ENCODE measurements at regions not wholly inside any gene's neighbourhood (a gene's known extent, or its start where the extent isn't known, plus 50 kb on each side); places are given as distances from the start of the nearest gene placed in this dataset.

DNA sequence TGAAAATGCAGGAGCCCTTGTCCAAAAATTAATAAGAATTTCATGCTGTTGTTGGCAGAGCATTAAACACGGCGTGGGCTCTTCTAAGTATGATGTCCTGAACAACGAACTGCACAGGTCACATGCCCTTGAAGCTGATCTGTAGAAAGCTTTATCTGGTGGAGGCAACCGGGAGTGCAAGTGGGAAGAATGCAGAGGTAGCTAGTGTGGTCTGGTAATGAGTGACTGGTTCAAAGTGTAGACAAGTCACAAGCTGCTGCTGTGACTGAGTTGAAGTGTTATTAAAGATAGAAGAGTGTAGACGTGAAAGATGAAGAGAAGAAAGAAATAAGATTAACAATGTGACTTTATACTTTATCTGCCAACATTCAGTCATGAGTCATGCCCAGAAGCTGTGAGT lies 361.9 kb downstream of the TTLL7 start:
- Histone ChIP-seq H3K4me3 (ENCODE audit: low read length) (no peak overlapping the region), H4K20me1 (ENCODE audit: insufficient read depth, low read depth, low read length) (no peaks in the 10 kb centered on the region), H3K4me1 (ENCODE audit: low read length) (no peaks in the 10 kb centered on the region), H3K4me2 (ENCODE audit: low read depth, low read length, poor library complexity, severe bottlenecking) (no peak overlapping the region), H3K9ac (ENCODE audit: low read length) (no peak overlapping the region), H3K27me3 (ENCODE audit: low read length) (no peaks in the 10 kb centered on the region), H3K9me3 (ENCODE audit: low read length) (no peaks in the 10 kb centered on the region), H3K27ac (ENCODE audit: low read length) (no peak overlapping the region), H2AFZ (ENCODE audit: low read length) (no peak overlapping the region), H3K36me3 (ENCODE audit: insufficient read depth, low read length) (no peaks in the 10 kb centered on the region), H3K79me2 (ENCODE audit: low read length) (no peaks in the 10 kb centered on the region), H3K9me2 (replicated peaks; ENCODE audit: insufficient read depth, low read length) (no peaks in the 10 kb centered on the region)
- no peak for DNase-seq

- H3K79me2 ChIP-seq (ENCODE audit: low read length), result no peaks in the 10 kb centered on the region
- H3K9me3 ChIP-seq (ENCODE audit: low read length), result no peaks in the 10 kb centered on the region
- H3K9ac ChIP-seq (ENCODE audit: low read length), result no peak overlapping the region
- H3K9me2 ChIP-seq (replicated peaks; ENCODE audit: insufficient read depth, low read length), result no peaks in the 10 kb centered on the region
- H3K27ac ChIP-seq (ENCODE audit: low read length), result no peak overlapping the region
- no peak overlapping the region for H3K4me2 ChIP-seq (ENCODE audit: low read depth, low read length, poor library complexity, severe bottlenecking)
- no peaks in the 10 kb centered on the region for H4K20me1 ChIP-seq (ENCODE audit: insufficient read depth, low read depth, low read length)
- DNase-seq, result no peak
- no peaks in the 10 kb centered on the region for H3K4me1 ChIP-seq (ENCODE audit: low read length)
- H3K27me3 ChIP-seq (ENCODE audit: low read length), result no peaks in the 10 kb centered on the region
- H2AFZ ChIP-seq (ENCODE audit: low read length), result no peak overlapping the region
- no peaks in the 10 kb centered on the region for H3K36me3 ChIP-seq (ENCODE audit: insufficient read depth, low read length)
- no peak overlapping the region for H3K4me3 ChIP-seq (ENCODE audit: low read length)
These were observed 366.0 kb downstream of the TTLL7 start for GRCh38 chr1:83632906-83633305.

GRCh38 chr1:83631851-83632250 lies 367.1 kb downstream of the TTLL7 start:
- Histone ChIP-seq H3K27ac (ENCODE audit: low read length) (no peak overlapping the region), H3K4me1 (ENCODE audit: low read length) (peaks cover 2% of the 10 kb centered on the region; the same call in 1 of the 2 replicates), H3K4me3 (ENCODE audit: low read length) (no peak overlapping the region)

GRCh38 chr1:83627045-83627444 lies 371.9 kb downstream of the TTLL7 start:
- DNase-seq, result no peak
- H3K9me2 ChIP-seq (replicated peaks; ENCODE audit: insufficient read depth, low read length), result no peaks in the 10 kb centered on the region
- H3K36me3 ChIP-seq (ENCODE audit: insufficient read depth, low read length), result no peaks in the 10 kb centered on the region
- no peaks in the 10 kb centered on the region for H3K27me3 ChIP-seq (ENCODE audit: low read length)
- no peak overlapping the region for H3K4me2 ChIP-seq (ENCODE audit: low read depth, low read length, poor library complexity, severe bottlenecking)
- H2AFZ ChIP-seq (ENCODE audit: low read length), result no peak overlapping the region
- H4K20me1 ChIP-seq (ENCODE audit: insufficient read depth, low read depth, low read length), result no peaks in the 10 kb centered on the region
- no peaks in the 10 kb centered on the region for H3K9me3 ChIP-seq (ENCODE audit: low read length)
- H3K4me1 ChIP-seq (ENCODE audit: low read length), result peaks cover 9% of the 10 kb centered on the region
- no peak overlapping the region for H3K27ac ChIP-seq (ENCODE audit: low read length)
- no peak overlapping the region for H3K4me3 ChIP-seq (ENCODE audit: low read length)
- H3K79me2 ChIP-seq (ENCODE audit: low read length), result no peaks in the 10 kb centered on the region
- H3K9ac ChIP-seq (ENCODE audit: low read length), result no peak overlapping the region

More at GRCh38 chr1:83631851-83632250, 367.1 kb downstream of the TTLL7 start:
- H3K27me3 ChIP-seq (ENCODE audit: low read length), result no peaks in the 10 kb centered on the region
- DNase-seq, result no peak
- no peak overlapping the region for H2AFZ ChIP-seq (ENCODE audit: low read length)
- H3K9me3 ChIP-seq (ENCODE audit: low read length), result no peaks in the 10 kb centered on the region
- no peaks in the 10 kb centered on the region for H3K79me2 ChIP-seq (ENCODE audit: low read length)
- H3K36me3 ChIP-seq (ENCODE audit: insufficient read depth, low read length), result no peaks in the 10 kb centered on the region
- no peaks in the 10 kb centered on the region for H4K20me1 ChIP-seq (ENCODE audit: insufficient read depth, low read depth, low read length)
- H3K4me2 ChIP-seq (ENCODE audit: low read depth, low read length, poor library complexity, severe bottlenecking), result no peak overlapping the region
- H3K9me2 ChIP-seq (replicated peaks; ENCODE audit: insufficient read depth, low read length), result no peaks in the 10 kb centered on the region
- no peak overlapping the region for H3K9ac ChIP-seq (ENCODE audit: low read length)

GRCh38 chr1:83626603-83627002 lies 372.3 kb downstream of the TTLL7 start:
- DNase-seq, result peak; percentile 45
- Histone ChIP-seq H3K79me2 (ENCODE audit: low read length) (no peaks in the 10 kb centered on the region), H3K4me1 (ENCODE audit: low read length) (peaks cover 9% of the 10 kb centered on the region), H2AFZ (ENCODE audit: low read length) (no peak overlapping the region), H3K36me3 (ENCODE audit: insufficient read depth, low read length) (no peaks in the 10 kb centered on the region), H3K4me3 (ENCODE audit: low read length) (no peak overlapping the region), H3K9me3 (ENCODE audit: low read length) (no peaks in the 10 kb centered on the region), H3K9me2 (replicated peaks; ENCODE audit: insufficient read depth, low read length) (no peaks in the 10 kb centered on the region), H4K20me1 (ENCODE audit: insufficient read depth, low read depth, low read length) (no peaks in the 10 kb centered on the region), H3K4me2 (ENCODE audit: low read depth, low read length, poor library complexity, severe bottlenecking) (no peak overlapping the region), H3K27me3 (ENCODE audit: low read length) (no peaks in the 10 kb centered on the region), H3K27ac (ENCODE audit: low read length) (no peak overlapping the region), H3K9ac (ENCODE audit: low read length) (no peak overlapping the region)

DNA sequence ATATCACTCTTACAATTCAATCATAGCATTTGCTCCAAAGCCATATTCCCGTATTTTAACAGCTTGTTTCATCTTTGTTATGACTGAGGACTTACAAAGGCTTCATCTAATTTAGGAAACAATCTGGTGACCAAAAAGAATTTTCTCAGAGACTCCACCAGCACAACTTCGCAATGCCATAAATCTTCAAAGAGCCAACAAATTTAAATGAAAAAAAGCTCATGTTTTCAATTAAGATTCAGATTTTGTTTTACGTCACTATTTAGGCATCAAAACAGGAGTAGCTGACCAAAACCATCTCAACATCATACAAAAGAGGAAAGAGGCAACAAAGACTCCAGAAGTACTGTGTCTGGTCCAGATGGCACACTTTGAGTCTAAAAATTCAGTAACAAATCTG lies 373.3 kb downstream of the TTLL7 start:
- no peak overlapping the region for H3K4me3 ChIP-seq (ENCODE audit: low read length)
- H3K79me2 ChIP-seq (ENCODE audit: low read length), result no peaks in the 10 kb centered on the region
- H3K4me1 ChIP-seq (ENCODE audit: low read length), result peaks cover 9% of the 10 kb centered on the region
- no peaks in the 10 kb centered on the region for H3K9me2 ChIP-seq (replicated peaks; ENCODE audit: insufficient read depth, low read length)
- H3K9ac ChIP-seq (ENCODE audit: low read length), result no peak overlapping the region
- no peak overlapping the region for H3K27ac ChIP-seq (ENCODE audit: low read length)
- no peaks in the 10 kb centered on the region for H3K9me3 ChIP-seq (ENCODE audit: low read length)
- H3K27me3 ChIP-seq (ENCODE audit: low read length), result no peaks in the 10 kb centered on the region
- no peaks in the 10 kb centered on the region for H4K20me1 ChIP-seq (ENCODE audit: insufficient read depth, low read depth, low read length)
- H3K36me3 ChIP-seq (ENCODE audit: insufficient read depth, low read length), result no peaks in the 10 kb centered on the region
- no peak overlapping the region for H3K4me2 ChIP-seq (ENCODE audit: low read depth, low read length, poor library complexity, severe bottlenecking)
- no peak for DNase-seq
- no peak overlapping the region for H2AFZ ChIP-seq (ENCODE audit: low read length)

- no peak for DNase-seq
- Histone ChIP-seq H3K79me2 (ENCODE audit: low read length) (no peaks in the 10 kb centered on the region), H3K9me2 (replicated peaks; ENCODE audit: insufficient read depth, low read length) (no peaks in the 10 kb centered on the region), H3K4me3 (ENCODE audit: low read length) (no peak overlapping the region), H3K9ac (ENCODE audit: low read length) (no peak overlapping the region), H3K4me1 (ENCODE audit: low read length) (no peaks in the 10 kb centered on the region), H4K20me1 (ENCODE audit: insufficient read depth, low read depth, low read length) (no peaks in the 10 kb centered on the region), H3K9me3 (ENCODE audit: low read length) (no peaks in the 10 kb centered on the region), H2AFZ (ENCODE audit: low read length) (no peak overlapping the region), H3K36me3 (ENCODE audit: insufficient read depth, low read length) (no peaks in the 10 kb centered on the region), H3K27me3 (ENCODE audit: low read length) (no peaks in the 10 kb centered on the region), H3K27ac (ENCODE audit: low read length) (no peak overlapping the region), H3K4me2 (ENCODE audit: low read depth, low read length, poor library complexity, severe bottlenecking) (no peak overlapping the region)
These were observed 378.9 kb downstream of the TTLL7 start for GRCh38 chr1:83620016-83620415.

DNA sequence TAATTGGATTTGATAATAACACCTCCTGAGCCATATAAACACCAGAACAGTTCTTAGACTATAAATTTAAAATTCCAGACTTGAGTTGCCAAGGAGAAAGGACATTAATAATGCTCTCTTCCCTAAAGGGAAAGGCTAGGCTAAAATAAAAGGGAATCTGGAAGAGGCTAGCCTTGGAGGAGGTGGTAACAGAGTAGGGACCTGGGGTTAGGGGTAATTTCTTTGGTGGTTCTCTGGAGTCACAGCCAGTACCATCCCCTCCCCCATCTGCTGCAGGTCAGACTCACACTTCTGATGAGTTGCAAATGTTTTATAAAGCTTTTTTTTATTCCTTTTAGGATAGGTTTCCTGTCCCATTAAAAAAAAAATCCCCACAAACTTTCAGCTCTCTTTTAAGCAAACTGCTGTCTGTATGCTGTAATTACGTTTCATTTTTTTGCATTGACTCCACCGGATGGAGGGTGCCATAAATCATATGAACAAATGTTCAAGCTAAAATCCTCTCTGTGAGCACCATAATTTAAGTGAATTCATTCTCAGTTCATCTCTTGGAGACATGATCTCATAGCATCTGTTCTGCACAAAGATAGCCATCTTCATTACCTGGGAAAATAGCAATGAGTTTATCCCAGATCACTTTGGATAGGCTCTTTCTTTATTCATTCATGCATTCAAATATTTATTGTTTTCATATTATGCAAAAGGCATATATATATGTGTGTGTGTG lies 379.6 kb downstream of the TTLL7 start:
- H3K9me3 ChIP-seq (ENCODE audit: low read length), result no peaks in the 10 kb centered on the region

More for the DNA sequence above, 379.6 kb downstream of the TTLL7 start:
- no peak overlapping the region for H3K4me2 ChIP-seq (ENCODE audit: low read depth, low read length, poor library complexity, severe bottlenecking)
- DNase-seq, result no peak
- no peaks in the 10 kb centered on the region for H4K20me1 ChIP-seq (ENCODE audit: insufficient read depth, low read depth, low read length)
- H3K27ac ChIP-seq (ENCODE audit: low read length), result no peak overlapping the region
- no peaks in the 10 kb centered on the region for H3K9me2 ChIP-seq (replicated peaks; ENCODE audit: insufficient read depth, low read length)
- no peak overlapping the region for H3K9ac ChIP-seq (ENCODE audit: low read length)
- no peak overlapping the region for H2AFZ ChIP-seq (ENCODE audit: low read length)
- no peak overlapping the region for H3K4me3 ChIP-seq (ENCODE audit: low read length)
- H3K36me3 ChIP-seq (ENCODE audit: insufficient read depth, low read length), result no peaks in the 10 kb centered on the region
- H3K4me1 ChIP-seq (ENCODE audit: low read length), result no peaks in the 10 kb centered on the region
- H3K79me2 ChIP-seq (ENCODE audit: low read length), result no peaks in the 10 kb centered on the region
- no peaks in the 10 kb centered on the region for H3K27me3 ChIP-seq (ENCODE audit: low read length)
